ENCODE measurements at regions not wholly inside any gene's neighbourhood (a gene's known extent, or its start where the extent isn't known, plus 50 kb on each side); places are given as distances from the start of the nearest gene placed in this dataset.

DNA sequence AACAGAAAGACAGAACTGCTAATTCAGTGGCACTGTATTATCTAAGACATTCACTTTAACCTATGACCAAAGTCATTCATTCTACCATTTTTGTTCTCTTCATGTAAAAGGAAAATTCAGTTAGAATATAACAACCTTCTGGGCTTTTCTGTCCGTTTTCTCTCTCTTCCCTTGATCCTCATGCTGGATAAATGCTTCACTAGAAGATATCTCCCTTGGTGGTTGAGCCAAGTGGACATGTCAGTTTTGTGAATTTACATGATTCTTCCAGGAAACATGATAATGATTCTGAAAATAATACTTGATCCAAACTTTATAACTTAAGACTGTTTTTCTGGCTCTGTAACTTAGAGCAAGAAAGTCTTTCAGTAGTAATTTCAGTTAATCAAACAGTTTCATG is 1012.2 kb downstream of the SQOR start:
- WGBS (ENCODE audit: low lambda C conversion rate): 0% methylated on average over 1 of the region's 1 CpG
- H3K27ac ChIP-seq (ENCODE audit: extremely low read length, insufficient read depth, low read length): no peak overlapping the region
- CTCF ChIA-PET (ENCODE audit: low intra/inter-chr PET ratio, low total read pairs): no interaction called here
- H4K20me1 ChIP-seq (ENCODE audit: insufficient read depth, low read length): no peaks in the 10 kb centered on the region
- intact Hi-C loops (cut with micrococcal nuclease; ENCODE audit: unreplicated experiment): no loop called here
- no peak for FAIRE-seq
- ATAC-seq: no peak
- in situ Hi-C loops (cut with HindIII; ENCODE audit: extremely low pct_ligation_motif_present, low pct_unique_long_range_greater_than_20kb): no loop called here
- no peak overlapping the region for H3K4me3 ChIP-seq (replicated peaks in 1 of 3; ENCODE audit: insufficient read depth in 1 of 3, low read depth in 2 of 3, low read length in 3 of 3)
- POLR2A ChIA-PET: no interaction called here
- no peak overlapping the region for H3K9ac ChIP-seq (ENCODE audit: insufficient read depth, low read depth, low read length)
- H3K4me1 ChIP-seq (ENCODE audit: insufficient read depth, low read length): no peaks in the 10 kb centered on the region
- H3K36me3 ChIP-seq (replicated peaks in 1 of 2; ENCODE audit: control insufficient read depth in 1 of 2, insufficient read depth in 2 of 2, low read length in 2 of 2): no peaks in the 10 kb centered on the region
- TF ChIP-seq, protein P1, sequence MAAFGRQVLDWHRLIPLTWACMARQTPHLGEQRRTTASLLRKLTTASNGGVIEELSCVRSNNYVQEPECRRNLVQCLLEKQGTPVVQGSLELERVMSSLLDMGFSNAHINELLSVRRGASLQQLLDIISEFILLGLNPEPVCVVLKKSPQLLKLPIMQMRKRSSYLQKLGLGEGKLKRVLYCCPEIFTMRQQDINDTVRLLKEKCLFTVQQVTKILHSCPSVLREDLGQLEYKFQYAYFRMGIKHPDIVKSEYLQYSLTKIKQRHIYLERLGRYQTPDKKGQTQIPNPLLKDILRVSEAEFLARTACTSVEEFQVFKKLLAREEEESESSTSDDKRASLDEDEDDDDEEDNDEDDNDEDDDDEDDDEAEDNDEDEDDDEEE (CRISPR knock-in tag; IDR thresholded peaks at IDR 0.05): no peak
- TF ChIP-seq, protein P2, sequence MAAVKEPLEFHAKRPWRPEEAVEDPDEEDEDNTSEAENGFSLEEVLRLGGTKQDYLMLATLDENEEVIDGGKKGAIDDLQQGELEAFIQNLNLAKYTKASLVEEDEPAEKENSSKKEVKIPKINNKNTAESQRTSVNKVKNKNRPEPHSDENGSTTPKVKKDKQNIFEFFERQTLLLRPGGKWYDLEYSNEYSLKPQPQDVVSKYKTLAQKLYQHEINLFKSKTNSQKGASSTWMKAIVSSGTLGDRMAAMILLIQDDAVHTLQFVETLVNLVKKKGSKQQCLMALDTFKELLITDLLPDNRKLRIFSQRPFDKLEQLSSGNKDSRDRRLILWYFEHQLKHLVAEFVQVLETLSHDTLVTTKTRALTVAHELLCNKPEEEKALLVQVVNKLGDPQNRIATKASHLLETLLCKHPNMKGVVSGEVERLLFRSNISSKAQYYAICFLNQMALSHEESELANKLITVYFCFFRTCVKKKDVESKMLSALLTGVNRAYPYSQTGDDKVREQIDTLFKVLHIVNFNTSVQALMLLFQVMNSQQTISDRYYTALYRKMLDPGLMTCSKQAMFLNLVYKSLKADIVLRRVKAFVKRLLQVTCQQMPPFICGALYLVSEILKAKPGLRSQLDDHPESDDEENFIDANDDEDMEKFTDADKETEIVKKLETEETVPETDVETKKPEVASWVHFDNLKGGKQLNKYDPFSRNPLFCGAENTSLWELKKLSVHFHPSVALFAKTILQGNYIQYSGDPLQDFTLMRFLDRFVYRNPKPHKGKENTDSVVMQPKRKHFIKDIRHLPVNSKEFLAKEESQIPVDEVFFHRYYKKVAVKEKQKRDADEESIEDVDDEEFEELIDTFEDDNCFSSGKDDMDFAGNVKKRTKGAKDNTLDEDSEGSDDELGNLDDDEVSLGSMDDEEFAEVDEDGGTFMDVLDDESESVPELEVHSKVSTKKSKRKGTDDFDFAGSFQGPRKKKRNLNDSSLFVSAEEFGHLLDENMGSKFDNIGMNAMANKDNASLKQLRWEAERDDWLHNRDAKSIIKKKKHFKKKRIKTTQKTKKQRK (IDR thresholded peaks at IDR 0.05; ENCODE audit: low read length): no peak
- no peak for TF ChIP-seq MBD4 (IDR thresholded peaks at IDR 0.05; ENCODE audit: borderline replicate concordance, low read length)
- TF ChIP-seq, protein P3, sequence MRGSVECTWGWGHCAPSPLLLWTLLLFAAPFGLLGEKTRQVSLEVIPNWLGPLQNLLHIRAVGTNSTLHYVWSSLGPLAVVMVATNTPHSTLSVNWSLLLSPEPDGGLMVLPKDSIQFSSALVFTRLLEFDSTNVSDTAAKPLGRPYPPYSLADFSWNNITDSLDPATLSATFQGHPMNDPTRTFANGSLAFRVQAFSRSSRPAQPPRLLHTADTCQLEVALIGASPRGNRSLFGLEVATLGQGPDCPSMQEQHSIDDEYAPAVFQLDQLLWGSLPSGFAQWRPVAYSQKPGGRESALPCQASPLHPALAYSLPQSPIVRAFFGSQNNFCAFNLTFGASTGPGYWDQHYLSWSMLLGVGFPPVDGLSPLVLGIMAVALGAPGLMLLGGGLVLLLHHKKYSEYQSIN (CRISPR knock-in tag; IDR thresholded peaks at IDR 0.05; ENCODE audit: borderline replicate concordance): no peak
- TF ChIP-seq, protein P4, sequence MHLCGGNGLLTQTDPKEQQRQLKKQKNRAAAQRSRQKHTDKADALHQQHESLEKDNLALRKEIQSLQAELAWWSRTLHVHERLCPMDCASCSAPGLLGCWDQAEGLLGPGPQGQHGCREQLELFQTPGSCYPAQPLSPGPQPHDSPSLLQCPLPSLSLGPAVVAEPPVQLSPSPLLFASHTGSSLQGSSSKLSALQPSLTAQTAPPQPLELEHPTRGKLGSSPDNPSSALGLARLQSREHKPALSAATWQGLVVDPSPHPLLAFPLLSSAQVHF (CRISPR knock-in tag; IDR thresholded peaks at IDR 0.05): no peak
- TF ChIP-seq PTBP1 (IDR thresholded peaks at IDR 0.05; ENCODE audit: low read depth, low read length, poor library complexity, severe bottlenecking): no peak
- no peak for TF ChIP-seq CBFB (CRISPR knock-in tag; IDR thresholded peaks at IDR 0.05)
- no peak for TF ChIP-seq GPN1 (CRISPR knock-in tag; IDR thresholded peaks at IDR 0.05; ENCODE audit: borderline replicate concordance)
- H3K9me3 ChIP-seq (ENCODE audit: low read length): peaks cover 91% of the 10 kb centered on the region
- H2AFZ ChIP-seq (ENCODE audit: low read length): no peak overlapping the region
- no peaks in the 10 kb centered on the region for H3K79me2 ChIP-seq (ENCODE audit: insufficient read depth, low read length)
- no peak for DNase-seq (ENCODE audit: low spot score)
- no peaks in the 10 kb centered on the region for H3K27me3 ChIP-seq (ENCODE audit: control insufficient read depth in 1 of 2, insufficient read depth in 2 of 2, low read length in 2 of 2)
- H3K4me2 ChIP-seq (ENCODE audit: low read depth, low read length): no peak overlapping the region
- no TSS peak for BruUV-seq (replicated peaks)
